ENCODE measurements at regions not wholly inside any gene's neighbourhood (a gene's known extent, or its start where the extent isn't known, plus 50 kb on each side); places are given as distances from the start of the nearest gene placed in this dataset.

GRCh38 chr11:106459135-106459534, 381.7 kb downstream of the AASDHPPT start:
- no peak overlapping the region for H3K27ac Mint-ChIP-seq
- Histone ChIP-seq H3K4ac (ENCODE audit: low read depth, low read length) (no peak overlapping the region), H3K4me1 (ENCODE audit: insufficient read depth, low read length) (no peaks in the 10 kb centered on the region), H3K9me3 (ENCODE audit: control insufficient read depth, low read depth, low read length) (no peaks in the 10 kb centered on the region), H4K91ac (ENCODE audit: insufficient read length, low read depth, low read length) (no peak overlapping the region), H2BK15ac (ENCODE audit: low read depth, low read length) (no peak overlapping the region), H3K56ac (ENCODE audit: insufficient read length, low read depth, low read length) (no peak overlapping the region), H3K79me2 (ENCODE audit: insufficient read depth, low read length) (no peaks in the 10 kb centered on the region), H3K79me1 (ENCODE audit: insufficient read depth, low read depth, low read length, poor library complexity, severe bottlenecking) (no peaks in the 10 kb centered on the region), H2BK20ac (ENCODE audit: low read depth, low read length, poor library complexity, severe bottlenecking) (no peak overlapping the region), H3K27ac (ENCODE audit: insufficient read length, low read depth, low read length) (no peak overlapping the region), H4K5ac (ENCODE audit: insufficient read length, low read depth, low read length) (no peak overlapping the region), H2BK120ac (ENCODE audit: low read depth, low read length, poor library complexity, severe bottlenecking) (no peak overlapping the region), H3K23me2 (ENCODE audit: insufficient read length, low read depth, low read length, poor library complexity, severe bottlenecking) (no peaks in the 10 kb centered on the region), H3K4me2 (ENCODE audit: insufficient read depth, insufficient read length, low read length) (no peak overlapping the region), H4K20me1 (ENCODE audit: control insufficient read depth, insufficient read depth, insufficient read length) (no peaks in the 10 kb centered on the region), H3K23ac (ENCODE audit: insufficient read length, low read depth, low read length) (no peak overlapping the region), H4K8ac (replicated peaks; ENCODE audit: insufficient read length, low read depth, low read length) (no peak overlapping the region), H2AFZ (ENCODE audit: low read length) (no peak overlapping the region), H2AK5ac (ENCODE audit: insufficient read length, low read length) (no peak overlapping the region), H2BK5ac (ENCODE audit: insufficient read length, low read length) (no peak overlapping the region), H3T11ph (ENCODE audit: low read length) (no peak overlapping the region), H3K27me3 (ENCODE audit: insufficient read depth, low read length) (no peaks in the 10 kb centered on the region), H3K18ac (ENCODE audit: insufficient read length, low read depth, low read length) (no peak overlapping the region), H3K9ac (ENCODE audit: extremely low read depth, insufficient read length, low read length) (no peak overlapping the region), H3K14ac (ENCODE audit: insufficient read depth, low read length) (no peak overlapping the region), H2BK12ac (ENCODE audit: insufficient read length, low read depth, low read length) (no peak overlapping the region)
- no CpG with 5 or more reads among the region's 3 CpGs for WGBS (ENCODE audit: extremely low coverage, insufficient read length, low lambda C conversion rate)
- no peaks in the 10 kb centered on the region for H3K27me3 Mint-ChIP-seq (ENCODE audit: low read depth)
- H3K4me3 Mint-ChIP-seq: no peak overlapping the region
- peaks cover 14 to 24% of the 10 kb centered on the region in 2 experiments for H3K4me1 Mint-ChIP-seq
- H3K9me3 Mint-ChIP-seq: no peaks in the 10 kb centered on the region
- no peak for TF ChIP-seq CTCF (conservative IDR thresholded peaks at IDR 0.05)
- DNase-seq: no peak
- H3K36me3 Mint-ChIP-seq (ENCODE audit: insufficient read depth in 1 of 3, low read depth in 3 of 3): no peaks in the 10 kb centered on the region

Data from H9 (cell line).